ENCODE measurements at regions not wholly inside any gene's neighbourhood (a gene's known extent, or its start where the extent isn't known, plus 50 kb on each side); places are given as distances from the start of the nearest gene placed in this dataset.

DNA sequence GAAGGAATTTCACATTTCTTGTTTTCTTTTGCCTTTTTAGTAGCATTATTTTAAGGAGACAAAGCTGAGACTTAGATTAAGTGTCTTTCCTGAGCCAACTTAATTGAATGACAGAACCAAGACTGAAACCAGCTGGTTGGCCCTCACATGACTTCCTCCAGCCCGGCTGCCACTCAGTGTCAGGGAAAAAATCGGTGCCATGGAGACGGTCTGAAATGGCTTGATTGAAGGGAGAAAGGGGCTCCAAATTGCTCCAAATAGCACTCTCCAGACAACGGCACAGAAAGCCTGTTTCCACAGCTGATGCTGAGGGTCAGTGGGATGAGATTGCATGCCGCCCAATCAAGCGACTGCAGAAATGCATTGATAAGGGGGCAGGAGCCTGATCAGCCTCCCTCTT lies 475.2 kb upstream of the IL12A start:
- TF ChIP-seq CTCF (IDR thresholded peaks at IDR 0.05), result no peak
- no peaks in the 10 kb centered on the region for H3K4me1 Mint-ChIP-seq (ENCODE audit: unreplicated experiment)

DNA sequence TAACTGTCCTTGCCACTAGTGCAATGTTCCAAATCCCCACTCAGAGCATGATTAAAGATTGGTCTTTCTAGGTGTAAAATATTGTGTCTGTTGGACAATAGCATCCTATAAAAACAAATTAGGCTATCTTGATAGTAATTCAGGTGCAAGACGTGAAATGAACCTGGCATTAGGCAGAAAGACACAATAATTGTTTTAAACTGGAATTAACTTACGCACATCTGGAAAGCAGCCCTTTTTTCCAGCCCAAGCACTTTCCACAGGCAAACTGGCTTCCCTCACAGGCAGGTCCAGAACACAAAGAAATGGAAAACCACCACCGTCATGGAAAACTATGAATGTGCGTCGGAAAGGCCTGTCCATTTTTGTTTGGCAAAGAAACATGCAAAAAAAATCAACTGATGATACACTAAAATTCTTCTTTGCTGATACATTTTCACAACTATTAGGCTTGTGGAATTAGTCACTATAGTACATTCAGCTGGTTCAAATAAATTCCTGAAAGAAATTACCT lies 474.7 kb upstream of the IL12A start:
- no peaks in the 10 kb centered on the region for H3K9me3 Mint-ChIP-seq (ENCODE audit: unreplicated experiment)
- no peak overlapping the region for H3K4me3 Mint-ChIP-seq (ENCODE audit: unreplicated experiment)
- H3K27me3 Mint-ChIP-seq (ENCODE audit: unreplicated experiment), result peaks cover 32% of the 10 kb centered on the region
- H3K36me3 Mint-ChIP-seq (ENCODE audit: unreplicated experiment), result no peaks in the 10 kb centered on the region
- TF ChIP-seq CTCF (IDR thresholded peaks at IDR 0.05), result no peak
- H3K4me1 Mint-ChIP-seq (ENCODE audit: unreplicated experiment), result no peaks in the 10 kb centered on the region
- DNase-seq (ENCODE audit: extremely low spot score, unreplicated experiment), result no peak
- no peak overlapping the region for H3K27ac Mint-ChIP-seq (ENCODE audit: unreplicated experiment)

More for the DNA sequence above, 475.2 kb upstream of the IL12A start:
- Mint-ChIP-seq H3K9me3 (ENCODE audit: unreplicated experiment) (no peaks in the 10 kb centered on the region), H3K36me3 (ENCODE audit: unreplicated experiment) (no peaks in the 10 kb centered on the region), H3K27me3 (ENCODE audit: unreplicated experiment) (peaks cover 35% of the 10 kb centered on the region), H3K27ac (ENCODE audit: unreplicated experiment) (no peak overlapping the region), H3K4me3 (ENCODE audit: unreplicated experiment) (no peak overlapping the region)
- no peak for DNase-seq (ENCODE audit: extremely low spot score, unreplicated experiment)

GRCh38 chr3:159517105-159517504 lies 471.5 kb upstream of the IL12A start:
- Mint-ChIP-seq H3K36me3 (ENCODE audit: unreplicated experiment) (no peaks in the 10 kb centered on the region), H3K27ac (ENCODE audit: unreplicated experiment) (no peak overlapping the region), H3K4me3 (ENCODE audit: unreplicated experiment) (no peak overlapping the region), H3K27me3 (ENCODE audit: unreplicated experiment) (peaks cover 24% of the 10 kb centered on the region), H3K4me1 (ENCODE audit: unreplicated experiment) (no peaks in the 10 kb centered on the region), H3K9me3 (ENCODE audit: unreplicated experiment) (no peaks in the 10 kb centered on the region)
- TF ChIP-seq CTCF (IDR thresholded peaks at IDR 0.05), result no peak
- DNase-seq (ENCODE audit: extremely low spot score, unreplicated experiment), result no peak

GRCh38 chr3:159520638-159521037 lies 468.0 kb upstream of the IL12A start:
- no peaks in the 10 kb centered on the region for H3K4me1 Mint-ChIP-seq (ENCODE audit: unreplicated experiment)
- H3K36me3 Mint-ChIP-seq (ENCODE audit: unreplicated experiment), result no peaks in the 10 kb centered on the region
- no peak overlapping the region for H3K4me3 Mint-ChIP-seq (ENCODE audit: unreplicated experiment)
- H3K9me3 Mint-ChIP-seq (ENCODE audit: unreplicated experiment), result no peaks in the 10 kb centered on the region
- H3K27me3 Mint-ChIP-seq (ENCODE audit: unreplicated experiment), result peaks cover 30% of the 10 kb centered on the region
- no peak for TF ChIP-seq CTCF (IDR thresholded peaks at IDR 0.05)
- no peak for DNase-seq (ENCODE audit: extremely low spot score, unreplicated experiment)
- H3K27ac Mint-ChIP-seq (ENCODE audit: unreplicated experiment), result no peak overlapping the region

DNA sequence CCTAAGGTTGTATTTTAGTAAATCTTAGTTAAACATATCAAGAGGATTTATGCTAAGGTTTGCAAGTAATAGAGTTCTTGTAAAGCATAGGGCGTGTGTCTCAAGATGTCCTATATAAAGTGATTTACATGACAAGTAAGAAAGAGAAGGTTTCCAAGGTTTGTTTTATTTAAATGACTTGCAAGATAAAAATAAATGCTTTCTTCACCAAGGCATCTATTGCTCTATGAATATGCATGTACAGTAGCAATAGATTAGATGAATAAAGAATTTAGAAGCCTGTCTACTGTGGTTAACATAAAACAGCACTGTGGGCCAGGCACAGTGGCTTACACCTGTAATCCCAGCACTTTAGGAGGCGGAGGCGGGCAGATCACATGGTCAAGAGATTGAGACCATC lies 466.4 kb upstream of the IL12A start:
- no peaks in the 10 kb centered on the region for H3K36me3 Mint-ChIP-seq (ENCODE audit: unreplicated experiment)
- no peak overlapping the region for H3K4me3 Mint-ChIP-seq (ENCODE audit: unreplicated experiment)
- DNase-seq (ENCODE audit: extremely low spot score, unreplicated experiment), result no peak
- TF ChIP-seq CTCF (IDR thresholded peaks at IDR 0.05), result no peak
- no peaks in the 10 kb centered on the region for H3K4me1 Mint-ChIP-seq (ENCODE audit: unreplicated experiment)
- H3K27ac Mint-ChIP-seq (ENCODE audit: unreplicated experiment), result no peak overlapping the region
- H3K9me3 Mint-ChIP-seq (ENCODE audit: unreplicated experiment), result no peaks in the 10 kb centered on the region
- peaks cover 24% of the 10 kb centered on the region for H3K27me3 Mint-ChIP-seq (ENCODE audit: unreplicated experiment)
